ENCODE measurements at regions not wholly inside any gene's neighbourhood (a gene's known extent, or its start where the extent isn't known, plus 50 kb on each side); places are given as distances from the start of the nearest gene placed in this dataset.

- H3K9me3 ChIP-seq = no peaks in the 10 kb centered on the region
- H3K36me3 ChIP-seq (ENCODE audit: low read depth, missing control alignments) = no peaks in the 10 kb centered on the region
- no peaks in the 10 kb centered on the region for H3K4me1 ChIP-seq
- no peak overlapping the region for H3K27ac ChIP-seq
- WGBS, 2 donors = 60 to 75% methylated on average over 1 of the region's 1 CpG
- DNase-seq = no peak
- intact Hi-C loops (cut with DNase I; ENCODE audit: low total_unique reads) = no loop called here
- no peaks in the 10 kb centered on the region for H3K27me3 ChIP-seq
- TF ChIP-seq POLR2A (IDR thresholded peaks at IDR 0.05) (no peak), CTCF (IDR thresholded peaks at IDR 0.05) (no peak)
- H3K4me3 ChIP-seq = no peak overlapping the region
These were observed 283.9 kb upstream of the SLC10A2 start for GRCh38 chr13:103350147-103350546.

GRCh38 chr13:103349211-103349980, 283.2 kb upstream of the SLC10A2 start:
- TF ChIP-seq POLR2A (IDR thresholded peaks at IDR 0.05) (no peak), CTCF (IDR thresholded peaks at IDR 0.05) (no peak)
- 26 to 38% methylated on average over 6 of the region's 6 CpGs for WGBS, 2 donors
- intact Hi-C loops (cut with DNase I; ENCODE audit: low total_unique reads) = no loop called here
- DNase-seq = no peak
- Histone ChIP-seq H3K9me3 (no peaks in the 10 kb centered on the region), H3K27me3 (no peaks in the 10 kb centered on the region), H3K4me1 (no peaks in the 10 kb centered on the region), H3K4me3 (no peak overlapping the region), H3K27ac (no peak overlapping the region), H3K36me3 (ENCODE audit: low read depth, missing control alignments) (no peaks in the 10 kb centered on the region)

GRCh38 chr13:103335241-103335640, 269.0 kb upstream of the SLC10A2 start:
- no peak for DNase-seq
- Histone ChIP-seq H3K9me3 (no peaks in the 10 kb centered on the region), H3K4me3 (no peak overlapping the region), H3K27me3 (no peaks in the 10 kb centered on the region), H3K27ac (no peak overlapping the region), H3K36me3 (ENCODE audit: low read depth, missing control alignments) (no peaks in the 10 kb centered on the region), H3K4me1 (no peaks in the 10 kb centered on the region)
- intact Hi-C loops (cut with DNase I; ENCODE audit: low total_unique reads) = no loop called here
- 51 to 78% methylated on average over 3 of the region's 3 CpGs for WGBS, 2 donors
- TF ChIP-seq POLR2A (IDR thresholded peaks at IDR 0.05) (no peak), CTCF (IDR thresholded peaks at IDR 0.05) (no peak)

GRCh38 chr13:103331924-103332323, 265.7 kb upstream of the SLC10A2 start:
- intact Hi-C loops (cut with DNase I; ENCODE audit: low total_unique reads) = no loop called here
- 78 to 81% methylated on average over 4 of the region's 4 CpGs for WGBS, 2 donors
- Histone ChIP-seq H3K4me3 (no peak overlapping the region), H3K27ac (no peak overlapping the region), H3K4me1 (no peaks in the 10 kb centered on the region), H3K9me3 (no peaks in the 10 kb centered on the region), H3K36me3 (ENCODE audit: low read depth, missing control alignments) (no peaks in the 10 kb centered on the region), H3K27me3 (no peaks in the 10 kb centered on the region)
- no peak for TF ChIP-seq CTCF (IDR thresholded peaks at IDR 0.05)
- TF ChIP-seq POLR2A (IDR thresholded peaks at IDR 0.05) = no peak
- no peak for DNase-seq

GRCh38 chr13:103328899-103329298, 262.7 kb upstream of the SLC10A2 start:
- 48 to 86% methylated on average over 1 of the region's 1 CpG for WGBS, 2 donors

More at GRCh38 chr13:103328899-103329298, 262.7 kb upstream of the SLC10A2 start:
- intact Hi-C loops (cut with DNase I; ENCODE audit: low total_unique reads) = no loop called here
- Histone ChIP-seq H3K4me1 (no peaks in the 10 kb centered on the region), H3K36me3 (ENCODE audit: low read depth, missing control alignments) (no peaks in the 10 kb centered on the region), H3K27me3 (no peaks in the 10 kb centered on the region), H3K4me3 (no peak overlapping the region), H3K9me3 (no peaks in the 10 kb centered on the region), H3K27ac (no peak overlapping the region)
- TF ChIP-seq CTCF (IDR thresholded peaks at IDR 0.05) = no peak
- DNase-seq = no peak
